Body of pancreas (tissue), 4 donors: ENCODE measurements at regions not wholly inside any gene's neighbourhood (a gene's known extent, or its start where the extent isn't known, plus 50 kb on each side); places are given as distances from the start of the nearest gene placed in this dataset.
A peak's percentile ranks its signal among the peaks of the same experiment; 100 is the strongest.

Source experiments
- ATAC-seq: fragments of 150-250 bp; one replicate; pipeline ENCODE4 v1.9.1; 2016
- DNase-seq, 4 donors: peaks; one replicate each; pipeline ENCODE4 v3.0.0-alpha.2; 2019
- H3K27ac ChIP-seq, 4 donors: fragments of 200-600 bp; sonication (generic); 1 replicate in 3 of 4; 2 replicates in 1 of 4; pipeline versions ENCODE4 v1.5.1 to v1.6.1; 2016 to 2019; ENCODE audit warnings: mild to moderate bottlenecking in 1 of 4, mixed read lengths in 1 of 4, moderate library complexity in 1 of 4
- H3K27me3 ChIP-seq, 2 donors: fragments of 200-600 bp; sonication (generic); one replicate each; pipeline ENCODE4 v1.6.0; 2016; ENCODE audit warnings: mild to moderate bottlenecking in 1 of 2
- H3K36me3 ChIP-seq, 2 donors: fragments of 200-600 bp; sonication (generic); replicated peaks in 1 of 2; 2 replicates each; pipeline ENCODE4 v1.5.1; 2016; ENCODE audit warnings: low read depth in 2 of 2; ENCODE audit not compliant: insufficient read depth in 1 of 2
- H3K4me1 ChIP-seq: fragments of 200-600 bp; sonication (generic); one replicate; pipeline ENCODE4 v1.6.0; 2016
- H3K4me3 ChIP-seq, 2 donors: fragments of 200-600 bp; sonication (generic); 1 replicate in 1 of 2; 2 replicates in 1 of 2; pipeline ENCODE4 v1.5.1; 2016 to 2019
- H3K9me3 ChIP-seq, 3 donors: fragments of 200-600 bp; sonication (generic); 1 replicate in 2 of 3; 2 replicates in 1 of 3; pipeline ENCODE4 v1.5.1; 2016
- POLR2A ChIP-seq, 3 donors: fragments of 450-650 bp; IDR thresholded peaks; one replicate each; pipeline ENCODE4 v1.6.1; 2016; ENCODE audit warnings: antibody characterized with exemption in 3 of 3, mild to moderate bottlenecking in 2 of 3
- WGBS, 2 donors: methylation state at CpG; one replicate each; pipeline ENCODE4 v1.1.5; 2017; 5-methylcytosine and 5-hydroxymethylcytosine counted together
- intact Hi-C: fragments of 100-400 bp; cut with DNase I; formaldehyde crosslinking; loops from one replicate; pipeline ENCODE4 v1.15.1; 2023
- TF ChIP-seq, protein P1 (sequence below), 7 experiments: fragments of 450-650 bp in 4 of 7; fragments of 200-600 bp in 3 of 7; sonication (generic) in 3 of 7; IDR thresholded peaks; one replicate each; pipeline ENCODE4 v1.5.1; 2016 to 2019; ENCODE audit warnings: antibody characterized with exemption in 7 of 7

DNA sequence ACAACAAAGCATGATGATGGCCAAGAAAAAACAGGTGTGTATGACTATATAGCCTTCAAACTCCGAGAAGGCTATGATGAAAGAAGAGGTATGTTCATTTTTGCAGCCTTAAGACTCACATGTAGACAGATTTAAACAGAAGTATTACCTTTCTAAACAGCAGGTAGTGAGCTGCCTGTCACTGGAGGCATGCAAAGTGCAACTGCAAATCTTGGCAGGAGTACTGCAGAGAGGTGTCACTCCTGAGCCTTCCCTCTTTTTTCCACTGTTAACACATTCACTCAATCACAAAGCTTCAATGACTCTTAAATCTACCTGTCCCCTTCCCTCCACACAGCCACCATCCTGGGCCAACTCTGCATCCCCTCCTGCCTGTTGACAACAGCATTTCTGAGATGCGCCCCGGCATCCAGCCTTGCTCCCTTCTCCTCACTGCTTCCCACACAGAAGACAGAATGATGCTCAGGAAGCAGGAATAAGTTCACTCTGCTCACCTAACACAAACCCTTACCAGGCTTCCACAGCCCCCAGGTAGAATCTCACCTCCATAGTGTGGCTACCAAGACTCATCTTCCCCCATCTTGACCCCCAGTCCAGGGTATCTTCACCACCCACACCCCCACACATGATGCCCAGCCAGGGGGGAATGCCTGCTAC, 161.9 kb upstream of the ZMIZ1 start:
- ATAC-seq = no peak
- intact Hi-C loops = no loop called here
- Histone ChIP-seq H3K9me3 (no peaks in the 10 kb centered on the region), H3K4me1 (peaks cover 10% of the 10 kb centered on the region), H3K36me3 (no peaks in the 10 kb centered on the region), H3K27me3 (no peaks in the 10 kb centered on the region), H3K4me3 (no peak overlapping the region), H3K27ac (no peak overlapping the region)
- TF ChIP-seq, protein P1, sequence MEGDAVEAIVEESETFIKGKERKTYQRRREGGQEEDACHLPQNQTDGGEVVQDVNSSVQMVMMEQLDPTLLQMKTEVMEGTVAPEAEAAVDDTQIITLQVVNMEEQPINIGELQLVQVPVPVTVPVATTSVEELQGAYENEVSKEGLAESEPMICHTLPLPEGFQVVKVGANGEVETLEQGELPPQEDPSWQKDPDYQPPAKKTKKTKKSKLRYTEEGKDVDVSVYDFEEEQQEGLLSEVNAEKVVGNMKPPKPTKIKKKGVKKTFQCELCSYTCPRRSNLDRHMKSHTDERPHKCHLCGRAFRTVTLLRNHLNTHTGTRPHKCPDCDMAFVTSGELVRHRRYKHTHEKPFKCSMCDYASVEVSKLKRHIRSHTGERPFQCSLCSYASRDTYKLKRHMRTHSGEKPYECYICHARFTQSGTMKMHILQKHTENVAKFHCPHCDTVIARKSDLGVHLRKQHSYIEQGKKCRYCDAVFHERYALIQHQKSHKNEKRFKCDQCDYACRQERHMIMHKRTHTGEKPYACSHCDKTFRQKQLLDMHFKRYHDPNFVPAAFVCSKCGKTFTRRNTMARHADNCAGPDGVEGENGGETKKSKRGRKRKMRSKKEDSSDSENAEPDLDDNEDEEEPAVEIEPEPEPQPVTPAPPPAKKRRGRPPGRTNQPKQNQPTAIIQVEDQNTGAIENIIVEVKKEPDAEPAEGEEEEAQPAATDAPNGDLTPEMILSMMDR (IDR thresholded peaks at IDR 0.05) = no peak
- TF ChIP-seq POLR2A (IDR thresholded peaks at IDR 0.05) = no peak
- DNase-seq = peak in 1 of 4 donors; percentile 5
- 82 to 87% methylated on average over 3 of the region's 3 CpGs for WGBS, 2 donors

DNA sequence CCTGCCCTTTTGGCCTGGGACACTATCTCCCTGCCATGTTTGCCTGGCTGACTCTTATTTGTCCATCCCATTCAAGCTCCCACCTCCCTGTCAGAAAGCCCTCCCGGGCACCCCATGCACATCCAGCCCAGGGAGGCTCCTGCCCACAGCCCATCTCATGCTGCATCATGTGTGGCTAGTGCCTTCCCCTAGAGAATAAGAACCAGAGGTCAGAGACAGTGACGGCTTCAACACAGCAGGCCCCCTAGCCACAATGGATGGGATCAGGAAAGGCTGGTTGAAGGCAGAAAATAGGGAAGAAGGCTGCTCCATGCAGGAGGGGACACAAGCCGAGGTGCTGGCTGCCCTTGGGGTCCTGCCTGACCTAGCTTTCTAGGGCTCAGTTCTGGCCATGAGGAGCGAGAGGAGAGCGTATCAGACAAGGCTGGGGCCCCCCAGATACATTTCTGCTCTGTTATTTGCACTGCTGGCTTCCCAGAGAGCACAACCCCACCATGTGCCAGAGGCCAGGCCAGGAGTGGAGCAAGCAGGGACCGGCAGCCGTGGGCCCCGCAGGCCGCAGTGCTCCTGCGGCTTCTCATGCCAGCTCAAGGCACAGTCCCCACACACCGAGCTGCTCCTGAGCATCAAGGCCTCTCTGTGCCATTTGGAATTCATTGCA, 161.1 kb upstream of the ZMIZ1 start:
- no peak for ATAC-seq
- no peak for TF ChIP-seq POLR2A (IDR thresholded peaks at IDR 0.05)
- TF ChIP-seq, protein P1 (IDR thresholded peaks at IDR 0.05) = no peak
- Histone ChIP-seq H3K27ac (no peak overlapping the region), H3K9me3 (no peaks in the 10 kb centered on the region), H3K27me3 (no peaks in the 10 kb centered on the region), H3K36me3 (no peaks in the 10 kb centered on the region), H3K4me3 (no peak overlapping the region), H3K4me1 (peaks cover 14% of the 10 kb centered on the region)
- 90 to 93% methylated on average over 10 to 11 of the region's 11 CpGs for WGBS, 2 donors
- peak in 1 of 4 donors; percentile 4 for DNase-seq
- intact Hi-C loops = no loop called here

DNA sequence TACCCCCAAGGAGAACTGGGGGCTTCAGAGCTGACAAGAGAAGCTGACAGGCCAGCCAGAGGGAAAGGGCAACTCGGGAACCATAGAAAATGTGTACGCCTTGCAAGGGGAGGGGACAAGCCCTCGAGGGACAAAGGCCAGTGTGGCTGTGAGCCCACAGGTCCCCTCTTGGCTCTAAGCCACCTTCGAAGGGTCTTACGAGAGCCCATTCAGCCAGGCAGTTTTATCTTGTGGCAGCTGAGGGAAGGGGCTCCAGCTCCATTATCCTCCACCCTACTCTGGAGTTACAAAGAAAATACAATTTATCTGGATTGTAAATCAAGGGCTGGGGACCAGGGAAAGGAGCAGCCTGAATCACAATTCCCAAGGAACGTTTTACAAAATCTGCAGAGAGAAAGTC, 159.5 kb upstream of the ZMIZ1 start:
- 64 to 71% methylated on average over 6 of the region's 6 CpGs for WGBS, 2 donors
- Histone ChIP-seq H3K27me3 (no peaks in the 10 kb centered on the region), H3K9me3 (no peaks in the 10 kb centered on the region), H3K4me3 (no peak overlapping the region), H3K4me1 (peaks cover 29% of the 10 kb centered on the region), H3K36me3 (no peaks in the 10 kb centered on the region), H3K27ac (no peak overlapping the region)
- DNase-seq (peak in 1 of 4 donors; percentile 7), ATAC-seq (no peak)
- intact Hi-C loops = no loop called here
- TF ChIP-seq, protein P1 (IDR thresholded peaks at IDR 0.05) = no peak
- no peak for TF ChIP-seq POLR2A (IDR thresholded peaks at IDR 0.05)

DNA sequence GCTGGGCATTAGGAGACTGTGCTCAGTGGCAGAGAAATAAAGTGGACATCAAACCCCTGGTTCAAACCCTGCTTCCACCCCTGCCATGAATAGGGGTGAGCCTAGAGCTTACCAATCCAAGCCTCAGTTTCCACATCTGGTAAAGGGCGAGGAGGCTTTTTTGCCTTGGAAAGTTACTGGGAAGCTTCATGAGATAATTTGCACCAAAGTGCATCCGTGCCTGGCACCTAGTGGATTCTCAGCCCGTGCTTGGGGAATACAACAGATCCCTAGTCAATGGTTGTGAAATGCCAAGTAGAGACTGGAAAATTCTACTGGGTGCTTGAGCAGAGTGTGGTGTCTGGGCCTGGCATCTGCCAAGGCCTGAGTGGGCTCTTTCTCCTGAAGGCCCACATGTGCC, 158.7 kb upstream of the ZMIZ1 start:
- H3K4me1 ChIP-seq = peaks cover 35% of the 10 kb centered on the region
- H3K36me3 ChIP-seq = no peaks in the 10 kb centered on the region
- intact Hi-C loops = no loop called here
- no peak for ATAC-seq
- H3K4me3 ChIP-seq = no peak overlapping the region
- WGBS, 2 donors = 94 to 97% methylated on average over 3 of the region's 3 CpGs
- TF ChIP-seq, protein P1 (IDR thresholded peaks at IDR 0.05) = no peak
- no peak for TF ChIP-seq POLR2A (IDR thresholded peaks at IDR 0.05)
- H3K9me3 ChIP-seq = no peaks in the 10 kb centered on the region
- no peaks in the 10 kb centered on the region for H3K27me3 ChIP-seq
- H3K27ac ChIP-seq = no peak overlapping the region
- DNase-seq = no peak

DNA sequence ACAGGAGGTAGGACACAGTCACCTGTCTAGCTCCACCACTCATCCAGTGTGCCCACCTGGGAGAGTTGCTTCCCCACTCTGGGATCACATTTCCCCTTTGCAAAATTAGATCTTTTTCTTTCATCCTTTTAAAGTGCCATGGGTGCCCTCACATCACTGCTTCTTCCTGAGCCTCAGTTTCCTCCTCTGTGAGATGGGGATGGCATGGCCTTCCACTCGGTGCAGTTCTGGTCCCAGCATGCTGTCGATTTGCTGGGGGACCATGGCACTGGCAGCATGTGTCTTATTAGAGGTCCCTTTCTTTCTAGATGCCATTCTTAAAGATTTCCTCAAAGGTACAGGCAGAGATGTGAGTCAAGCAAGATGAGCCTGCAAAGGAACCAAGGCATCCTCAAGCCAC, 158.3 kb upstream of the ZMIZ1 start:
- no peaks in the 10 kb centered on the region for H3K36me3 ChIP-seq
- peaks cover 35% of the 10 kb centered on the region for H3K4me1 ChIP-seq
- DNase-seq (no peak), ATAC-seq (no peak)
- H3K27me3 ChIP-seq = no peaks in the 10 kb centered on the region
- no peak overlapping the region for H3K4me3 ChIP-seq
- no peak for TF ChIP-seq POLR2A (IDR thresholded peaks at IDR 0.05)
- TF ChIP-seq, protein P1 (IDR thresholded peaks at IDR 0.05) = no peak
- no peak overlapping the region for H3K27ac ChIP-seq
- H3K9me3 ChIP-seq = no peaks in the 10 kb centered on the region
- WGBS, 2 donors = 89 to 92% methylated on average over 2 of the region's 2 CpGs
- intact Hi-C loops = no loop called here
